H1 (cell line): ENCODE measurements at regions not wholly inside any gene's neighbourhood (a gene's known extent, or its start where the extent isn't known, plus 50 kb on each side); places are given as distances from the start of the nearest gene placed in this dataset.

Source experiments
- CTCF ChIA-PET: fragments of 300-600 bp; sonication (Branson Sonifier 250); formaldehyde crosslinking; loops from one replicate; lab custom pipeline; 2021; ENCODE audit not compliant: partially characterized antibody; lab: Charles Lee
- POLR2A ChIA-PET: fragments of 300-600 bp; sonication (Branson Sonifier 250); formaldehyde crosslinking; loops from one replicate; lab custom pipeline; 2021; ENCODE audit warnings: inconsistent platforms; ENCODE audit not compliant: partially characterized antibody; lab: Charles Lee
- DNase-seq, 2 experiments: peaks; one replicate each; pipeline versions ENCODE4 v3.0.0 to v3.0.0-alpha.2; 2010 to 2022; ENCODE audit warnings: low spot score in 2 of 2, low read depth in 1 of 2, mixed read lengths in 1 of 2
- FAIRE-seq: peaks from 2 replicates; lab custom pipeline; 2011; peaks lifted over from hg19 to GRCh38; lab: Jason Lieb, UNC
- H2AFZ ChIP-seq: 2 replicates; pipeline ENCODE4 v1.8.1; 2012; ENCODE audit warnings: low read length, inconsistent platforms
- H2AK5ac ChIP-seq: 2 replicates; pipeline ENCODE4 v1.6.1; 2013; ENCODE audit warnings: low read depth, low read length
- H2BK120ac ChIP-seq: replicated peaks from 2 replicates; pipeline ENCODE3; 2013; ENCODE audit warnings: low read depth, low read length, inconsistent platforms
- H2BK12ac ChIP-seq: 2 replicates; pipeline ENCODE4 v1.6.1; 2013; ENCODE audit warnings: low read depth, low read length
- H2BK15ac ChIP-seq: 2 replicates; pipeline ENCODE4 v1.6.1; 2013; ENCODE audit warnings: low read length
- H2BK20ac ChIP-seq: 2 replicates; pipeline ENCODE4 v1.6.1; 2013; ENCODE audit warnings: low read length
- H2BK5ac ChIP-seq: 2 replicates; pipeline ENCODE4 v1.6.1; 2013; ENCODE audit warnings: low read depth, low read length
- H3K14ac ChIP-seq: 2 replicates; pipeline ENCODE4 v1.6.1; 2013; ENCODE audit warnings: inconsistent platforms; ENCODE audit not compliant: insufficient read length
- H3K18ac ChIP-seq: 2 replicates; pipeline ENCODE4 v1.6.1; 2013; ENCODE audit warnings: low read length; ENCODE audit errors: extremely low read depth
- H3K23ac ChIP-seq: 2 replicates; pipeline ENCODE4 v1.6.1; 2013; ENCODE audit warnings: inconsistent platforms; ENCODE audit not compliant: insufficient read length
- H3K23me2 ChIP-seq: 2 replicates; pipeline ENCODE4 v1.6.1; 2013; ENCODE audit warnings: low read depth, low read length
- H3K27ac ChIP-seq: 2 replicates; pipeline ENCODE4 v1.6.1; 2011; ENCODE audit warnings: low read depth, low read length, inconsistent platforms
- H3K27me3 ChIP-seq, 4 experiments: replicated peaks in 1 of 4; 1 replicate in 1 of 4; 2 replicates in 3 of 4; pipeline versions ENCODE4 v1.6.1 to v1.8.1; 2011 to 2013; ENCODE audit warnings: low read length in 3 of 4, mild to moderate bottlenecking in 3 of 4, inconsistent platforms in 2 of 4, mixed read lengths in 2 of 4, moderate library complexity in 1 of 4; ENCODE audit not compliant: control insufficient read depth in 3 of 4, insufficient read depth in 3 of 4; ENCODE audit errors: extremely low read depth in 1 of 4
- H3K36me3 ChIP-seq, 4 experiments: 2 replicates each; pipeline versions ENCODE4 v1.6.1 to v1.8.1; 2011 to 2013; ENCODE audit warnings: mild to moderate bottlenecking in 4 of 4, low read length in 3 of 4, moderate library complexity in 2 of 4, control low read depth in 1 of 4, inconsistent platforms in 1 of 4; ENCODE audit not compliant: insufficient read depth in 4 of 4, control insufficient read depth in 2 of 4
- H3K4ac ChIP-seq: replicated peaks from 2 replicates; pipeline ENCODE3; 2013; ENCODE audit warnings: low read length, low read depth, mixed read lengths, inconsistent platforms; ENCODE audit not compliant: insufficient read length
- H3K4me1 ChIP-seq, 4 experiments: replicated peaks in 1 of 4; 1 replicate in 1 of 4; 2 replicates in 3 of 4; pipeline versions ENCODE4 v1.6.1 to v1.8.1; 2011 to 2013; ENCODE audit warnings: low read length in 3 of 4, inconsistent platforms in 2 of 4, mixed read lengths in 1 of 4; ENCODE audit not compliant: insufficient read depth in 4 of 4, control insufficient read depth in 3 of 4
- H3K4me2 ChIP-seq, 2 experiments: 2 replicates each; pipeline versions ENCODE4 v1.6.1 to v1.8.1; 2011 to 2013; ENCODE audit warnings: low read depth in 2 of 2, low read length in 2 of 2, control low read depth in 1 of 2, inconsistent platforms in 1 of 2, mild to moderate bottlenecking in 1 of 2; ENCODE audit not compliant: insufficient read depth in 1 of 2
- H3K4me3 ChIP-seq, 4 experiments: fragments of 200-600, 300-600 bp in 1 of 4; sonication (generic), shearing (Covaris generic), sonication (Bioruptor Twin) in 1 of 4; 2 replicates each; pipeline versions ENCODE4 v1.5.1 to v1.8.1; 2011 to 2016; ENCODE audit warnings: low read length in 4 of 4, low read depth in 3 of 4, control low read depth in 2 of 4, inconsistent platforms in 2 of 4, mild to moderate bottlenecking in 2 of 4, mixed read lengths in 1 of 4, moderate library complexity in 1 of 4; ENCODE audit not compliant: insufficient read depth in 2 of 4; ENCODE audit errors: extremely low read depth in 1 of 4
- H3K56ac ChIP-seq: replicated peaks from 2 replicates; pipeline ENCODE3; 2013; ENCODE audit warnings: low read depth, mild to moderate bottlenecking, mixed read lengths, low read length, inconsistent platforms; ENCODE audit not compliant: insufficient read length
- H3K79me1 ChIP-seq: 2 replicates; pipeline ENCODE4 v1.6.1; 2013; ENCODE audit warnings: low read depth, low read length, control low read depth
- H3K79me2 ChIP-seq, 2 experiments: 2 replicates each; pipeline versions ENCODE4 v1.6.1 to v1.8.1; 2012 to 2013; ENCODE audit warnings: low read length in 2 of 2, mild to moderate bottlenecking in 2 of 2, inconsistent platforms in 1 of 2; ENCODE audit not compliant: insufficient read depth in 2 of 2, control insufficient read depth in 1 of 2
- H3K9ac ChIP-seq, 4 experiments: replicated peaks in 1 of 4; 1 replicate in 1 of 4; 2 replicates in 3 of 4; pipeline versions ENCODE4 v1.6.1 to v1.8.1; 2011 to 2013; ENCODE audit warnings: low read depth in 3 of 4, low read length in 3 of 4, control low read depth in 2 of 4, mild to moderate bottlenecking in 2 of 4, moderate library complexity in 2 of 4, inconsistent platforms in 1 of 4; ENCODE audit errors: extremely low read depth in 1 of 4
- H3K9me3 ChIP-seq, 2 experiments: 2 replicates each; pipeline versions ENCODE4 v1.6.1 to v1.8.1; 2012 to 2013; ENCODE audit warnings: mild to moderate bottlenecking in 2 of 2, moderate library complexity in 2 of 2, control low read depth in 1 of 2, inconsistent platforms in 1 of 2, low read depth in 1 of 2, low read length in 1 of 2, mixed read lengths in 1 of 2; ENCODE audit not compliant: insufficient read depth in 2 of 2
- H4K20me1 ChIP-seq, 2 experiments: replicated peaks in 1 of 2; 2 replicates each; pipeline versions ENCODE3 to v1.8.1; 2011 to 2013; ENCODE audit warnings: inconsistent platforms in 2 of 2, low read length in 2 of 2, mild to moderate bottlenecking in 1 of 2; ENCODE audit not compliant: insufficient read depth in 2 of 2, control insufficient read depth in 1 of 2
- H4K5ac ChIP-seq: 2 replicates; pipeline ENCODE4 v1.6.1; 2013; ENCODE audit warnings: low read length, low read depth, mixed read lengths, inconsistent platforms; ENCODE audit not compliant: insufficient read length
- H4K8ac ChIP-seq: 2 replicates; pipeline ENCODE4 v1.8.0; 2013; ENCODE audit warnings: mild to moderate bottlenecking, moderate library complexity, low read length, inconsistent platforms; ENCODE audit not compliant: insufficient read depth; ENCODE audit errors: extremely low read depth
- H4K91ac ChIP-seq: replicated peaks from 2 replicates; pipeline ENCODE3; 2013; ENCODE audit warnings: low read length, mixed read lengths, inconsistent platforms; ENCODE audit not compliant: insufficient read length
- CEBPB ChIP-seq: IDR thresholded peaks from 2 replicates; pipeline ENCODE4 v1.6.1; 2012; ENCODE audit warnings: low read depth, low read length
- CHD1 ChIP-seq: IDR thresholded peaks from 2 replicates; pipeline ENCODE4 v1.6.1; 2012; ENCODE audit warnings: low read depth, low read length, improper control_type of control experiment
- GABPA ChIP-seq: IDR thresholded peaks from 2 replicates; pipeline ENCODE4 v1.6.1; 2011; ENCODE audit warnings: mild to moderate bottlenecking, low read length, moderate library complexity, borderline replicate concordance; ENCODE audit not compliant: insufficient read depth
- HDAC6 ChIP-seq: IDR thresholded peaks from one replicate; pipeline ENCODE4 v1.7.1; 2012; ENCODE audit warnings: low read depth, mild to moderate bottlenecking, inconsistent platforms, low read length, moderate library complexity
- NRF1 ChIP-seq: IDR thresholded peaks from 2 replicates; pipeline ENCODE4 v1.6.1; 2011; ENCODE audit warnings: mild to moderate bottlenecking, low read depth, low read length, improper control_type of control experiment
- PHF8 ChIP-seq: fragments of 200-600 bp; sonication (generic); conservative IDR thresholded peaks from 2 replicates; pipeline ENCODE4 v1.7.1; 2012; ENCODE audit warnings: low read depth, mild to moderate bottlenecking, inconsistent platforms, low read length, moderate library complexity
- RFX5 ChIP-seq: IDR thresholded peaks from 2 replicates; pipeline ENCODE4 v1.6.1; 2011; ENCODE audit warnings: low read depth, low read length, improper control_type of control experiment, borderline replicate concordance
- TEAD4 ChIP-seq: IDR thresholded peaks from 2 replicates; pipeline ENCODE4 v1.6.1; 2012; ENCODE audit warnings: low read depth, low read length, inconsistent platforms, mixed read lengths
- WGBS, 2 experiments: shearing (Covaris generic) in 1 of 2; methylation state at CpG; one replicate each; pipeline versions ENCODE4 v1.1.6 to v1.1.7; 2013 to 2015; ENCODE audit warnings: low lambda C conversion rate in 2 of 2, mixed read lengths in 2 of 2, inconsistent platforms in 1 of 2, low coverage in 1 of 2, missing lambda C conversion rate in 1 of 2; ENCODE audit not compliant: insufficient replicate concordance in 2 of 2, insufficient coverage in 1 of 2, insufficient read length in 1 of 2; ENCODE audit errors: extremely low coverage in 1 of 2, missing lambda C conversion rate in 1 of 2; 5-methylcytosine and 5-hydroxymethylcytosine counted together
- TF ChIP-seq, protein P1 (sequence below): IDR thresholded peaks from 2 replicates; pipeline ENCODE4 v1.6.1; 2012; ENCODE audit warnings: low read length, inconsistent platforms

DNA sequence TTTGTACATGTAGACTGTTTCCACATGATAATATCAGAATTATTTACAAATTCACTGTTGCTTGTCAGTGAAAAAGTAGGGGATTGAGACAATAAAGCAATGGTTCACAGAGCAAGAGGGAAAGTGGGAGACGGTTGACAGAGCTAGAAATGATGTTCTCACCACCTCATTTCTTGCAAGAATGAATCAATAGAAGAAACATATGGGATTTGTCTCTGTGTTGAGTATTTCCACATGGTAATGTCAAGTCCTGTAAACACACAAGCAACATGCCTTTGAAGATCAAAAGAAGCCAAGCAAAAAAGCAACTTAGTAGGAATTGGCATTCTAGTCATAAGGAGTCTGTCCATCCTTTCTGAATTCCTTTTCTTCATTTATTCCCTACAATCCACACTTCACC lies 1806.6 kb upstream of the AGA start:
- Histone ChIP-seq H3K36me3 (no peaks in the 10 kb centered on the region), H2BK12ac (no peak overlapping the region), H3K23ac (no peak overlapping the region), H2AFZ (no peak overlapping the region), H2AK5ac (no peak overlapping the region), H2BK5ac (no peak overlapping the region), H3K4me1 (peaks cover 0 to 3% (median 0%) of the 10 kb centered on the region in 4 experiments; a peak in 1 of 7 replicates), H3K9ac (no peak overlapping the region), H2BK20ac (no peak overlapping the region), H4K8ac (no peak overlapping the region), H3K18ac (no peak overlapping the region), H3K27ac (no peak overlapping the region), H2BK120ac (no peak overlapping the region), H3K4me2 (no peak overlapping the region), H4K20me1 (no peaks in the 10 kb centered on the region), H3K23me2 (no peaks in the 10 kb centered on the region), H3K27me3 (no peaks in the 10 kb centered on the region), H3K56ac (no peak overlapping the region), H4K91ac (no peak overlapping the region), H3K4me3 (no peak overlapping the region), H3K79me1 (no peaks in the 10 kb centered on the region), H3K4ac (no peak overlapping the region), H3K79me2 (no peaks in the 10 kb centered on the region), H2BK15ac (no peak overlapping the region), H3K9me3 (no peaks in the 10 kb centered on the region), H3K14ac (no peak overlapping the region), H4K5ac (no peak overlapping the region)
- POLR2A ChIA-PET: no interaction called here
- no peak for DNase-seq
- no peak for TF ChIP-seq CHD1
- TF ChIP-seq TEAD4: no peak
- TF ChIP-seq PHF8: no peak
- TF ChIP-seq NRF1: no peak
- TF ChIP-seq GABPA: no peak
- TF ChIP-seq RFX5: no peak
- TF ChIP-seq, protein P1, sequence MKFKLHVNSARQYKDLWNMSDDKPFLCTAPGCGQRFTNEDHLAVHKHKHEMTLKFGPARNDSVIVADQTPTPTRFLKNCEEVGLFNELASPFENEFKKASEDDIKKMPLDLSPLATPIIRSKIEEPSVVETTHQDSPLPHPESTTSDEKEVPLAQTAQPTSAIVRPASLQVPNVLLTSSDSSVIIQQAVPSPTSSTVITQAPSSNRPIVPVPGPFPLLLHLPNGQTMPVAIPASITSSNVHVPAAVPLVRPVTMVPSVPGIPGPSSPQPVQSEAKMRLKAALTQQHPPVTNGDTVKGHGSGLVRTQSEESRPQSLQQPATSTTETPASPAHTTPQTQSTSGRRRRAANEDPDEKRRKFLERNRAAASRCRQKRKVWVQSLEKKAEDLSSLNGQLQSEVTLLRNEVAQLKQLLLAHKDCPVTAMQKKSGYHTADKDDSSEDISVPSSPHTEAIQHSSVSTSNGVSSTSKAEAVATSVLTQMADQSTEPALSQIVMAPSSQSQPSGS: no peak
- no peak for TF ChIP-seq CEBPB
- TF ChIP-seq HDAC6: no peak
- CTCF ChIA-PET: interaction anchor here (1.1 to 1.2 kb wide), 2 partner anchors 8 to 25 kb away, joined by 3 read pairs; no protein-coding TSS in a partner anchor
- no peak for FAIRE-seq
- 91% methylated on average over 1 of the region's 1 CpG; no CpG with 5 or more reads in 1 of the 2 experiments for WGBS, 2 experiments
